AG04450 (cell line): ENCODE measurements at regions not wholly inside any gene's neighbourhood (a gene's known extent, or its start where the extent isn't known, plus 50 kb on each side); places are given as distances from the start of the nearest gene placed in this dataset.
"Not testable (repeated sequence)": the region's sequence is repeated elsewhere in the genome, so short reads cannot be mapped to it uniquely, and the experiment has no call there.

Source experiments
- CTCF ChIA-PET: fragments of 300-600, 350-600 bp; formaldehyde crosslinking; extraction: SDS; loops from one replicate; lab custom pipeline; 2022; ENCODE audit warnings: antibody characterized with exemption, inconsistent platforms; lab: Charles Lee
- POLR2A ChIA-PET: fragments of 350-600 bp; formaldehyde crosslinking; extraction: SDS; loops from one replicate; lab custom pipeline; 2021; ENCODE audit warnings: antibody characterized with exemption, inconsistent platforms; lab: Yijun Ruan, JAX
- DNase-seq: peaks from one replicate; pipeline ENCODE4 v3.0.0-alpha.2; 2011; ENCODE audit warnings: low read depth, low spot score
- H3K27ac ChIP-seq: one replicate; pipeline ENCODE4 v1.5.1; 2012; ENCODE audit warnings: low read depth, low read length, control low read depth
- H3K27me3 ChIP-seq: one replicate; pipeline ENCODE4 v1.6.0; 2012; ENCODE audit warnings: low read length; ENCODE audit not compliant: control insufficient read depth, insufficient read depth
- H3K4me3 ChIP-seq: 2 replicates; pipeline ENCODE4 v1.5.1; 2011; ENCODE audit warnings: mild to moderate bottlenecking, low read depth, low read length, control low read depth
- H3K9me3 ChIP-seq: 2 replicates; pipeline ENCODE4 v1.5.1; 2012; ENCODE audit warnings: low read length; ENCODE audit not compliant: control insufficient read depth, insufficient read depth
- TF ChIP-seq, protein P1 (sequence below): IDR thresholded peaks from 2 replicates; pipeline ENCODE4 v1.5.1; 2011; ENCODE audit warnings: low read depth, low read length, control low read depth, inconsistent platforms

DNA sequence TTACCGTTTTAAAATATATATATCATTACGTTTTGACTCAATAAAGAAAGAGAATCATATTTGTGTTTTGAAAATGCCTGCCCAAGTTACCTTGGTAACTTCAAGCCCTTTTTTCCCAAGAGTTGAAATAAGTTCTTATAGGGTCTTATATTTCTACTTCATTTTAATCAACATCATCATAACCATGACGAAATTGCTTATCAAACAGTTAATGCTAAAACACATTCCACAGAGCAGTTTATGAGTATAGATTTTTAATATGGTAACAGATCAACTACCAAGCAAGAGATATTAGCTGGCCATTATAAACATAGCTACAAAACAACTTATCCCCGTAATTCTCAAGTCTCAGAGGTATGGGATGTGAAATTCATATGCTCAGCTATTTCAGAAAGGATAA is 197.9 kb upstream of the LRRTM4 start:
- Histone ChIP-seq H3K9me3 (no peaks in the 10 kb centered on the region), H3K27ac (no peak overlapping the region), H3K4me3 (no peak overlapping the region), H3K27me3 (no peaks in the 10 kb centered on the region)
- CTCF ChIA-PET: no interaction called here
- TF ChIP-seq, protein P1, sequence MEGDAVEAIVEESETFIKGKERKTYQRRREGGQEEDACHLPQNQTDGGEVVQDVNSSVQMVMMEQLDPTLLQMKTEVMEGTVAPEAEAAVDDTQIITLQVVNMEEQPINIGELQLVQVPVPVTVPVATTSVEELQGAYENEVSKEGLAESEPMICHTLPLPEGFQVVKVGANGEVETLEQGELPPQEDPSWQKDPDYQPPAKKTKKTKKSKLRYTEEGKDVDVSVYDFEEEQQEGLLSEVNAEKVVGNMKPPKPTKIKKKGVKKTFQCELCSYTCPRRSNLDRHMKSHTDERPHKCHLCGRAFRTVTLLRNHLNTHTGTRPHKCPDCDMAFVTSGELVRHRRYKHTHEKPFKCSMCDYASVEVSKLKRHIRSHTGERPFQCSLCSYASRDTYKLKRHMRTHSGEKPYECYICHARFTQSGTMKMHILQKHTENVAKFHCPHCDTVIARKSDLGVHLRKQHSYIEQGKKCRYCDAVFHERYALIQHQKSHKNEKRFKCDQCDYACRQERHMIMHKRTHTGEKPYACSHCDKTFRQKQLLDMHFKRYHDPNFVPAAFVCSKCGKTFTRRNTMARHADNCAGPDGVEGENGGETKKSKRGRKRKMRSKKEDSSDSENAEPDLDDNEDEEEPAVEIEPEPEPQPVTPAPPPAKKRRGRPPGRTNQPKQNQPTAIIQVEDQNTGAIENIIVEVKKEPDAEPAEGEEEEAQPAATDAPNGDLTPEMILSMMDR: no peak
- POLR2A ChIA-PET: no interaction called here
- no peak for DNase-seq

DNA sequence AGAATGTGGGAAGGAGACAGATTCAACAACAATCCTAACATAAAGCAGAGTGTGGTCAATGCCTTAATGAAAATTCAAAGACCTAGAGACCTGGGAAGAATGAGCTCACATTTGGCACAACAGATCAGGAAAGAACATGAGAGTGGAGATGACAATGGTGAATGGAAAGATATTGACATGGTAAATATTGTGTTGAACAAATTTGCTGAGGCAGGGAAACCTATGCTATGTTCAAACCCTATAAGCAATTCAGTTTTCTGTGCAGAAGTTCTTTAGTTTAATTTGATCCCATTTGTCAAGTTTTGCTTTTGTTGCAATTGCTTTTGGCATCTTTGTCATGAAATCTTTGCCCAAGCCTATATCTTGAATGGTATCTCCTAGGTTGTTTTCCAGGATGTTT is 199.4 kb upstream of the LRRTM4 start:
- no peak for DNase-seq
- Histone ChIP-seq H3K27ac (no peak overlapping the region), H3K9me3 (no peaks in the 10 kb centered on the region), H3K27me3 (no peaks in the 10 kb centered on the region), H3K4me3 (no peak overlapping the region)
- TF ChIP-seq, protein P1: no peak
- POLR2A ChIA-PET: no interaction called here
- CTCF ChIA-PET: no interaction called here

DNA sequence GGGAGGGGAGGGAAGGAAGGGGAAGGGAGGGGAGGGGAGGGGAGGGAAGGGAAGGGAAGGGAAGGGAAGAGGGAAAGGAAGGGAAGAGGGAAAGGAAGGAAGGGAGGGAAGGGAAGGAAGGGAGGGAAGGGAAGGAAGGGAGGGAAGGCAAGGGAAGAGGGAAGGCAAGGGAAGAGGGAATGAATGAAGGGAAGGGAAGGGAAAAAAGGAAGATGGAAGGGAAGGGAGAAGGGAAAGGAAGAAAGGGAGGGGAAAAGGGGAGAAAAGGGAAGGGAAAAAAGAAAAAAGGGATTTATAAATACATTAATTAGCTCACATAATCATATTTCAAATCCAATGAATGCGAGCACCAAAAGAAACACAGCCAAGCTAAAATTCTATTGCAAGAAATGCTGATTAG is 202.9 kb upstream of the LRRTM4 start:
- TF ChIP-seq, protein P1: no peak
- POLR2A ChIA-PET: no interaction called here
- H3K27ac ChIP-seq: no peak overlapping the region
- no peaks in the 10 kb centered on the region for H3K27me3 ChIP-seq
- CTCF ChIA-PET: no interaction called here
- no peak overlapping the region for H3K4me3 ChIP-seq
- no peaks in the 10 kb centered on the region for H3K9me3 ChIP-seq
- DNase-seq: no peak

DNA sequence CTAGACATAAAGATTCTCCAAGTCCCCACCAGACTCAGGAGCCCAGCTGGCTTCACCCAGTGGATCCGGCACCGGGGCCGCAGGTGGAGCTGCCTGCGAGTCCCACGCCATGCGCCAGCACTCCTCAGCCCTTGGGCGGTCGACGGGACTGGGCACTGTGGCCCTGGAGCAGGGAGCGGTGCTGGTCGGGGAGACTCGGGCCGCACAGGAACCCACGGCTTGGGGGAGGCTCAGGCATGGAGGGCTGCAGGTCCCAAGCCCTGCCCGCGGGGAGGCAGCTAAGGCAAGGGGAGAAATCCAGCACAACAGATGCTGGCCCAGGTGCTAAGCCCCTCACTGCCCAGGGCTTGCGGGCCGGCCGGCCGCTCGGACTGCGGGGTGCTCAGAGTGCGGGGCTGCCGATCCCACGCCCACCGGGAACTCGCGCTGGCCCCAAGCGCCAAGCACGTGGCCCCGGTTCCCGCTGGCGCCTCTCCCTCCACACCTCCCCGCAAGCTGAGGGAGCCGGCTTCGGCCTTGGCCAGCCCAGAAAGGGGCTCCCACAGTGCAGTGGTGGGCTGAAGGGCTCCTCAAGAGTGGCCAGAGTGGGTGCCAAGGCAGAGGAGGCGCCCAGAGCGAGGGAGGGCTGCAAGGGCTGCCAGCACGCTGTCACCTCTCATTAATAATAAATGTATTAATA is 212.6 kb upstream of the LRRTM4 start:
- CTCF ChIA-PET: not testable (repeated sequence)

DNA sequence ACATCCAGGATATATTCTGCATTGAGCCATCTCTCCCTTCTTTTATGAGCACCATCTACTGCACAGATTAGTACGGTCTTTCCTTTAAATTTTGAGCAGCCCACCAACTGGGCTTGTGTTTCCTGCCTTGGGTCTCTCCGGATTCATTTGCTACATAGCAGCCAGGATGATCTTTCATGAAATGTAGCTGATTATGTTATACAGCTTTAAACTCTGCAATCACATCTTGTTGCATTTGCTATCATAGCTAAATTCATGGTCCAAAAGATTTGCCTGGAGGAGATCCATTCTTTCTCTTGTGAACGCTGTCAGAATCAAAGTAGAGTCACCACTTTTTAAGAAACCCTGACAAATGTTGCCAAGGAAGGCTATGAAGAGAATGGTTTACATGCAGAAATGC is 215.1 kb upstream of the LRRTM4 start:
- TF ChIP-seq, protein P1: no peak
- POLR2A ChIA-PET: no interaction called here
- H3K27me3 ChIP-seq: no peaks in the 10 kb centered on the region
- no peak for DNase-seq
- no peak overlapping the region for H3K4me3 ChIP-seq
- H3K9me3 ChIP-seq: peaks cover 14% of the 10 kb centered on the region
- no peak overlapping the region for H3K27ac ChIP-seq
- CTCF ChIA-PET: no interaction called here

More for the DNA sequence above, 212.6 kb upstream of the LRRTM4 start:
- H3K4me3 ChIP-seq, H3K27ac ChIP-seq, H3K27me3 ChIP-seq, POLR2A ChIA-PET, DNase-seq: not testable (repeated sequence)
- peaks cover 11% of the 10 kb centered on the region for H3K9me3 ChIP-seq

DNA sequence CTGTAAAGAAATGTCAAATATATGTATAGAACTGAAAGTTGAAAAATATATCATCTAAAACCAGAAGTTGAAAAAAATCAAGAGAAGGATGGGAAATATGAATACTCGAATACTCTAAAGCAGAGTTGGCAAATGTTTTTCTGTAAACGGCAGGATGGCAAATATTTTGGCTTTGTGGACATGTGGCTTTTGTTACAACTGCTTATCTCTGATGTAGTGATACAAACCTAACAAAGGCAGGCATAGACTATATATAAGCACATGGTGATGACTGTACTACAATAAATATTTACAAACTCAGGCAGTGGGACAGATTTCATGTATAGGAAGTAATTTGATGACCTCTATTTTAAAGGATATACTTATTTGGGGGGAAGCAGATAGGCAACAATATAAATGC is 224.6 kb upstream of the LRRTM4 start:
- H3K4me3 ChIP-seq: no peak overlapping the region
- no peak overlapping the region for H3K27ac ChIP-seq
- no peak for DNase-seq
- ChIA-PET CTCF (no interaction called here), POLR2A (no interaction called here)
- TF ChIP-seq, protein P1: no peak
- H3K9me3 ChIP-seq: peaks cover 8% of the 10 kb centered on the region
- no peaks in the 10 kb centered on the region for H3K27me3 ChIP-seq

DNA sequence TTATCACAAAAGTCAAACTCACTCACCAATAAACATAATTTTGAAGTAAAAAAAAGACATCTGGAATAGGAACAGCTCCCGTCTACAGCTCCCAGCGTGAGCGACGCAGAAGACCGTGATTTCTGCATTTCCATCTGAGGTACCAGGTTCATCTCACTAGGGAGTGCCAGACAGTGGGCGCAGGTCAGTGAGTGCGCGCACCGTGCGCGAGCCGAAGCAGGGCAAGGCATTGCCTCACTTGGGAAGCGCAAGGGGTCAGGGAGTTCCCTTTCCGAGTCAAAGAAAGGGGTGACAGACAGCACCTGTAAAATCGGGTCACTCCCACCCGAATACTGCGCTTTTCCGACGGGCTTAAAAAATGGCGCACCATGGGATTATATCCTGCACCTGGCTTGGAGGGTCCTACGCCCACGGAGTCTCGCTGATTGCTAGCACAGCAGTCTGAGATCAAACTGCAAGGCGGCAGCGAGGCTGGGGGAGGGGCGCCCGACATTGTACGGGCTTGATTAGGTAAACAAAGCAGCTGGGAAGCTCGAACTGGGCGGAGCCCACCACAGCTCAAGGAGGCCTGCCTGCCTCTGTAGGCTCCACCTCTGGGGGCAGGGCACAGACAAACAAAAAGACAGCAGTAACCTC is 231.7 kb upstream of the LRRTM4 start:
- CTCF ChIA-PET, DNase-seq, H3K27ac ChIP-seq, H3K4me3 ChIP-seq, H3K9me3 ChIP-seq, H3K27me3 ChIP-seq, POLR2A ChIA-PET: not testable (repeated sequence)
